ENCODE measurements at regions not wholly inside any gene's neighbourhood (a gene's known extent, or its start where the extent isn't known, plus 50 kb on each side); places are given as distances from the start of the nearest gene placed in this dataset.

- TF ChIP-seq CTCF (IDR thresholded peaks at IDR 0.05; ENCODE audit: low read depth, low read length) (no peak), EZH2phosphoT487 (IDR thresholded peaks at IDR 0.05; ENCODE audit: low read depth) (no peak)
These were observed 428.0 kb downstream of the PSAT1 start for GRCh38 chr9:78724896-78725295.
